GM12874 (cell line): ENCODE measurements at regions not wholly inside any gene's neighbourhood (a gene's known extent, or its start where the extent isn't known, plus 50 kb on each side); places are given as distances from the start of the nearest gene placed in this dataset.

Source experiments
- CTCF ChIP-seq: IDR thresholded peaks from 2 replicates; pipeline ENCODE4 v1.5.1; 2011; ENCODE audit warnings: low read depth, mild to moderate bottlenecking, control low read depth, low read length, moderate library complexity; ENCODE audit not compliant: insufficient read depth

- TF ChIP-seq CTCF = no peak
These were observed 836.7 kb downstream of the SLITRK5 start for GRCh38 chr13:88507909-88508308.

GRCh38 chr13:88526186-88526852, 855.1 kb downstream of the SLITRK5 start:
- no peak for TF ChIP-seq CTCF

- no peak for TF ChIP-seq CTCF
These were observed 855.7 kb downstream of the SLITRK5 start for GRCh38 chr13:88526853-88527215.

GRCh38 chr13:88541994-88542393, 870.8 kb downstream of the SLITRK5 start:
- TF ChIP-seq CTCF = no peak

- no peak for TF ChIP-seq CTCF
These were observed 873.7 kb downstream of the SLITRK5 start for GRCh38 chr13:88544836-88545235.

GRCh38 chr13:88552966-88553365, 881.8 kb downstream of the SLITRK5 start:
- no peak for TF ChIP-seq CTCF

GRCh38 chr13:88565566-88565965, 894.4 kb downstream of the SLITRK5 start:
- no peak for TF ChIP-seq CTCF
